GM18520 (cell line): ENCODE measurements at regions not wholly inside any gene's neighbourhood (a gene's known extent, or its start where the extent isn't known, plus 50 kb on each side); places are given as distances from the start of the nearest gene placed in this dataset.
"Not testable (repeated sequence)": the region's sequence is repeated elsewhere in the genome, so short reads cannot be mapped to it uniquely, and the experiment has no call there.

Experiments
- ATAC-seq: cut with Tn5 transposase; IDR thresholded peaks from one replicate; pipeline ENCODE4 v1.9.1; 2021; ENCODE audit not compliant: unreplicated experiment

DNA sequence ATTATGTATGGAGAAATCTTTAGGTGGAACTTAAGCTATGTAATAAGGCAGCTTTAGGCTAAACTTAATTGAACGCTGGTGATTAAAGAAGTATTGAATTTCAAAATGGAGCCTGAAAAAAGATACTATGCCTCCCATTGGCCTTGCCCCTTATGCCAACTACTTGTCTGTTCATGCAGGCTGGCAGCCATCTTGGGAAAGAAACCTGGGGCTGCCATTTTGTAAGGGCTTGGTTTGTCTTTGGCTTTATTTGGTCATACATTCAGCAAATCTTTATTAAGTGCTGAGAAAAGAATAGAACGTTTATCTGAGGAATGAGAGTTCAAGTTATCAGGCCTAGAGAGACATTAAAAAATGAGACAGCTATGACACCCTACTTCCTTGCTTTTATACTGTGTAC lies 231.3 kb downstream of the KCNE4 start:
- ATAC-seq, result no peak

DNA sequence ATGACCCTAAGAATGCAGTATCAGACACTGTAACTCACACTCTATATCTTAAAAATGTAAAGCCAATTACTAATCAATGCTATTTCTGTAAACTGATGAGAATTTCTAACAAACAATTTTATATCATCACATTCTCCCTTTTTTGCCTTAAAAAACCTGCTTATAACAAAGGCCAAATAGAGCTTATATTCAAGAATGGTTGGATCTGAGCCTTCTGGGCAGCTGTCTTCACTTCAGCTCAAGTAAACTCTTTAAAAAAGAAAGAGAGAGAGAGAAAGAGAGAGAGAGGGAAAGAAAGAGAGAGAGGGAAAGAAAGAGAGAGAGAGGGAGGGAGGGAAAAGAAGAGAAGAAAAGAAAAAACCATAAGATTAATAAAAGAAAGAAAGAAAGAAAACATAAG lies 231.8 kb downstream of the KCNE4 start:
- ATAC-seq, result no peak

DNA sequence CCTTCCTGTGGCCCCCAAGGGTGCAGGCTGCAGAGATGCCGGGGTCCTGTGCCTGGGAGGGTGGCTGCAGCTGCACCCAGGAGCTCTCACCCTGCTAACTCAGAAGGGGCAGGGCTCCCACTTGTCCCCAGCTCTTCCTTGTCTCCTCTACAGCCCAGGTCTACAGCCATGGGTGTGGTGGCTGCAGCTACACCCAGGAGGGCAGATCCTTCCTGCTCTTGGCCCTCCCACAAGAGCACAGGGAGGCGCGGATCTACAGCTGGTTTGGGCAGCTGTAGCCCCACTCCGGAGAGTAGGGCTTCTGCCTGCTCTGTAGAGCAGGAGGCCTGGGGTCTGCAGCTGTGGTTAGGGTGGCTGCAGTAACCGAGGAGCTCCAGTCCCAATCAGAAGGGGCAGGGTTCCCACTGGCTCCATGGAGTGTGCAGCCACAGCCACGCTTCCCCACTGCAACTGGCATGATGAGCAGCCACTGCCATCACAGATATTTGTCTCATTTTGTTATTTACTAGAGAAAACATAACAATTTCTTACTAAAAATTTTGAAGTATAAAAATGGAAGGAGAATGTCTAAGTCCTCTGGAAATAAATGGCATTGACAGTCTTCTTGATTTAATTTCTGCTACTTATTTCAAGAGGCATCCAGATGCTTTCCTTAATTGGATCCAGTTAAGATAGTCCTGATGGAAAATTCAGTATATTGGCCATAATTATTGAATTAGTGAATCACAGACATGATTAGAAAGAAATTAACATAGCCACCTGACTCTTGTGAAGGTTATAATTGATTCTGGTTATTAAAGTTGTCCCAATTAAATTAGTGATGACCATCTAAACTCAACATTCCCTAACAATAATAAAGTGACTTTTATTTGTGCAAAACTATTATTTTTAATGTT lies 233.6 kb downstream of the KCNE4 start:
- no peak for ATAC-seq

DNA sequence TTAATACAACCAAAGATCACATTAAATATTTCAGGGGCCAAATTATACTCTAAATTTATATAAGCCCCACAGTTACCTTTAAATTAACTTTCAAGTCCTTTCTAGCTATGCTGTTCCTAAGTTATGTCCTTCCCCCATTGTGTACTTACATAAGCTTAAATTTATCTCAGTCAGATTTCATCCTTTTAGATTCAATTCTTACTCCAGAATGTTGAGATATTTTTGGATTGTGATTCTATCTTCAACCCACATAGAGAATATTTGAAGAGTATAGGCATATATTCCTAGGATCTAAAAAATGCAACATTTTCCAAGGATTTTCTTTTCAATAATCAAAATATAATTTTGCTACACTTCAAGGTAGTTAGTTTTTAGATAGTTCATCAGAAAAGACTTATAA lies 242.8 kb downstream of the KCNE4 start:
- ATAC-seq, result no peak

DNA sequence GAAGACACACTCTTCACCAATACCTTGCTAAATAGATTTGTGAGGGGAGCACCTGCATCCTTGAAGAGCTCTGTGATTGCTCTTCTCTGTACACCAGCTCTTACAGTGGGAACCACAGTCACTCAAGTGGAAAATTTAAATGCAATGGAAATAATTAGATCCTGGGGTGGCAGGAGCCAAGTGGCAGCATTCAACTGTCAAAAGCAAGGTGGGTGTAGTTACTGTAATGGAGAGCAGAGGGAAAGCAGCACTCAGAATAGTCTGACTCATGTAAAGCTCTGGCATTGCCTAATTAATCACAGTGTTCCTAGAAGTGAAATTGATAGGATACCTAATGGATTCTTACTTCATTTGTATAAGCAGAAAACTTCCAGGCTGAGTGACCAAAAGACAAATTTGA lies 245.8 kb downstream of the KCNE4 start:
- ATAC-seq, result no peak

DNA sequence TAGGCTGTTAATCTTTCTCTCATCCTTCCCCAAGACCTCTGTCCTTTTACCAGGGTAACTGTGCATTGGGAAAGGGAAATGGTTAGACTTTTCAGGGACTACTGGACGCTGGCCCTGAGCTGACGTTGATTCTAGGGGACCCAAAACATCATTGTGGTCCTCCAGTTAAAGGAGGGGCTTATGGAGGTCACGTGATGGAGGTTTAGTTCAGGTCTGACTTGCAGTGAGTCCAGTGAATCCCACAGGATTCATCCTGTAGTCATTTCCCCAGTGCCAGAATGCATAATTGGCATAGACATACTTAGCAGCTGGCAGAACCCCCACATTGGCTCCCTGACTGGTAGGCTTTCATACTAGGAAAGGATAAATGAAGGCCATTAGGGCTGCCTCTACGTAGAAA lies 246.3 kb downstream of the KCNE4 start:
- not testable (repeated sequence) for ATAC-seq

DNA sequence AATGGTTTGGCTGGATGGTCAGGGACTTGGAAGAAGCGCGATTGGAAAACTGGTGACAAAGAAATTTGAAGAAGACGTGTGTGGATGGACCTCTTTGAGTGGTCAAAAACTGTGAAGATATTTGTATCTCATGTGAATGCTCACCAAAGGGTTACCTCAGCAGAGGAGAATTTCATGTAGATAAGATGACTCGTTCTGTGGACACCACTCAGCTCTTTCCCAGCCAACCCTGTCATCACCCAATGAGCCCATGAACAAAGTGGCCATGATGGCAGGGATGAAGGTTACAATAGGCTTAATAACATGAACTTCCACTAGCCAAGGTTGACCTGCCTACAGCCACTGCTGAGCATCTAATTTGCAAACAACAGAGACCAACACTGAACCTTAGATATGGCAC lies 248.3 kb downstream of the KCNE4 start:
- ATAC-seq, result no peak

DNA sequence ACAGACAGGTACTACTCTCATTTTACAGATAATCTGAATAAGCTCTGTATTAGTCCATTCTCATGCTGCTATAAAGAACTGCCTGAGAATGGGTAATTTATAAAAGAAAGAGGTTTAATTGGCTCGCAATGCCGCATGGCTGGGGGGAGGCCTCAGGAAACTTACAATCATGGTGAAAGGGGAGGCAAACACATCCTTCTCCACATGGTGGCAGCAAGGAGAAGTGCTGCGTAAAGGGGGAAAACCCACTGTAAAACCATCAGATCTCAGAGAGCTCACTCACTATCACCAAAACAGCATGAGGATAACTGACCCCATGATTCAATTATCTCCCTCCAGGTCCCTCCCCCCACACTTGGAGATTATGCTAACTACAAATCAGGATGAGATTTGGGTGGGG lies 254.4 kb downstream of the KCNE4 start:
- ATAC-seq, result no peak

DNA sequence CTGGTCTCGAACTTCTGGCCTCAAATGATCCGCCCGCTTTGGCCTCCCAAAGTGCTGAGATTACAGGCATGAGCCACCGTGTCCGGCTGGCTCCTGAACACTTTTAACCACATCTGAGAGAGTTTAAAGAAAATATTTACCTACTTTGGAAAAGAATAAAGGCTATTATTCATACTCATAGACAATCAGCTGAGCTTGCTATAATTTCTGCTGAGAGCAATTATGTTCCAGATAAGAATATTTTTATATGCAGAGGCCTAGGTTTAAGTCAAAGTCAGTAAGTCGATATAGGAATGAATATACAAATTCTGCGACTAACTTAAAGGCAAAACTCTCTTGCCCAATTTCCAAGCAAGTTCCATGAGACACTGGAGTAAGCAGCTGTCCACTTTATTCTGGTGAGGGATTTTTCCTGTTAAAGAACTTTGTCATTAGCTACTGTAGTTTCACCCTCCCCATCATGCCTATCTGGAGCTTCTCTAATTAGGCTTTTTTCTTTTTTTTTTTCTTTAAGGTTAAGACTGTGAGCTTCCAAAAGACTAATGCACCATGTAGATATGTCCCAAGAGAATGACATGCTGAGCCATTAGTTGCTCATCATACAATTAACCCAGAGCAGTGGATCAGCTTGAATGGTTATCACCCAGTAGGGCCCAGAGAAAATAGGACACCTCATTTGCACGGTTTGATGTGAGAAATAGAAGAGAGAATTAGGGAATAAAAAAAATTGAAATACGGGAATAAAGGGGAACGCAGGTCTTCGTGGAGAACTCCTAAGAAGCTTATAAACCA lies 260.1 kb downstream of the KCNE4 start:
- no peak for ATAC-seq

DNA sequence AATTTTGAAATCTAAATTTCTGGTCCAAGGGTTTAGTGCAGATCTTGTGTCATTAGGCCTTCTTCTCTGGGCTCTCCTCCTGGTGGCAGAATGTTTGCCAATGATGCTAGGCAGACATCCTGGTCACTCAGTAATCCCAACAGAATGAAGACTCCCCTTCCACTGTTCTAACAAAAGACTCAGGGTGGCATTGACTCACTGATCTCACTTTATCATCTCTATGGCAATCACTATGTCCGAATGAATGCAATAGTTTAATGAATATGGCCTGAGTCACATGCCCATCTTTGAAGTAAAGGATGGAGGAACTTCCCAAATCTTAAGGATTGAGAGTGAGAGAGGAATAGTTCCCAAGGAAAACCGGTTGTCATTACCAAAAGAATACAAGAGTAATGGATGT lies 261.1 kb downstream of the KCNE4 start:
- ATAC-seq, result no peak

DNA sequence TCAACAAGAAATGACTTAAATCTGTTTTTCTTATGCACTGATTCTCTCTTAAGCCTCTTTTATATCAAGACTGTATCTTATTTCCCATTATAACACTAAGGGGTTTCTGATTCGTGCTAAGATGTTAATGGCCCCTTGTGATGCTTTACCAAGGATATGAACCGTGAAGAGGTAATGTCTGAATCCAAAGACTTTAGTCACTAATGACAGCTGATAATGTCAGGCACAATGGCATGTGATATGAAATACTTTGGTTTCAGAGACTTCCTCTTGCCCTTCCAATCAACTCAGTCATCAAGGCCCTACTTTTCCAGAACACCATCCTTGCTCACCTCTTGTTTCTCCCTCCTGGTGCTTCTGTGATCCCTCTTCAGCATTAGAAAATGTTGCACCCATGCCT lies 262.8 kb downstream of the KCNE4 start:
- no peak for ATAC-seq

DNA sequence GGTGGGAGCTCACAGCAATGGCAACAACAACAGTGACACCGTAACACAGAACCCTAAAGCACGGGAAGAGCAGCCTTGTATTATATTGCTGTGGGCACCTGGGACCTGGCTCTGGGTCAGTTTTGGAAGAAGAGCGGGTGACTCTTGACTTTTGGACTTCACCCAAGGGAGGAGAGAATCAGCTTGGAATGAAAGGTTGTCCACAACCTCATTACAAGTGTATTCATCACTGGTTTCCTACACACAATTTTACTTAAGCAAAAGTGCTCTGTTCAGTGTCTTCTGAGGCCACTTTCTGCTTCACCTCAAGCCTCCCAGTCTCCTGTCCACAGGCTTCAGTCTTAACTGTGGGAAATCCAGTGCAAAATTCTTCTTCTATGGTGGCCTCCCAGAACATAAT lies 263.8 kb downstream of the KCNE4 start:
- ATAC-seq, result no peak

DNA sequence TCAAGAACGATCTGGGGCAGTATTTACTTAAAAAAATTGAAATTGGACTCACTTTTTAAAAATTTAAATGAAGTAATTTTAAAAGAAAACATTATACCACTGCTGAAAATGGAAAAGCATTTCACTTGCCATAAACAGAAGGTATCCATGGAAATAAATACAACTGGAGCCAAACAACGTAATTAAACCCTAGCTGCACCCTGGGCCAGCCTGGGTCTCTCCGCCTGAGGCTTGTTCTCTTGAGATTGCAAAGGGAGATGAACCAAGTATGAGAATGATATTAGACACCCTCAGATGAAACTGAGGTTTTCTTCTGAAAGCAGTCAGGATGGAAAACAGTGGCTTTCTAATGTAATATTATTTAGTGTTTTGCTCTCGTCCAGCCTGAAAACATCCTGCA lies 264.4 kb downstream of the KCNE4 start:
- ATAC-seq, result no peak

DNA sequence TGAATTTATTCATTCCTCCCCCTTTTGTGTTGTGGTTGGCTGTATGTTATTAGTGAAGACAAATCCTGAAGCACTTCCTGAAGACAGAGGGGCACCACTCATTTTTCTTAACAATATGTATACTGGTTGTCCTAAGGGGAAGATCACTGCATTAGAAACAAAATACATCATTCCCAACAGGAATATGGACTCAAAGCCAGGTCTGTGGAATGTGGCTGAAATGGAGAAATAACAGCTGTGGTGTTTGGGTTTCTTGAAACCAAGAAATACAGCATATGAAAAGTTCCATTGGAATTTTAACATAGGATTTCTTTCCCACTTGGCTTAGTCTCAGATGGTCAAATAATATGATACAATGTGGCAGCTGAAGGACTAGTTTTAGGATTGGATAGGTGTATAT lies 267.6 kb downstream of the KCNE4 start:
- ATAC-seq, result no peak

DNA sequence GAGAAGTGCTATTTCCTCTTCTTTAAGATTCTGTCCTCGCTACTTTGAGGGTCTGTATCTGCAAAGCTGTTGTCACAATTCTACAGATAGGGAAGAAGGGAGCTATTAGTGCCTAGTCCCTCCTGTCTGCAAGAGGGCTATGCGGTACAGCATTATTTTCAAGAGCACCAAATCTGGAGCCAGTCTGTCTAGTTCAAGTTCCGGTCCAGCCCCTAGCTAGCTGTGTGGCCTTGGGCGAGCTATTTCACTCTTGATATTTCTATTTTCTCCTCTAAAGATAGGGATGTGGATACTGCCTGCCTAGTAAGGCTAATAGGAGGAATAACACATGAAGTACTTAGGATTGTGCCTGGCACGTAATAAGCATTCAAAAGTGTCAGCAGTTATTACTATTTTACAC lies 272.4 kb downstream of the KCNE4 start:
- no peak for ATAC-seq

DNA sequence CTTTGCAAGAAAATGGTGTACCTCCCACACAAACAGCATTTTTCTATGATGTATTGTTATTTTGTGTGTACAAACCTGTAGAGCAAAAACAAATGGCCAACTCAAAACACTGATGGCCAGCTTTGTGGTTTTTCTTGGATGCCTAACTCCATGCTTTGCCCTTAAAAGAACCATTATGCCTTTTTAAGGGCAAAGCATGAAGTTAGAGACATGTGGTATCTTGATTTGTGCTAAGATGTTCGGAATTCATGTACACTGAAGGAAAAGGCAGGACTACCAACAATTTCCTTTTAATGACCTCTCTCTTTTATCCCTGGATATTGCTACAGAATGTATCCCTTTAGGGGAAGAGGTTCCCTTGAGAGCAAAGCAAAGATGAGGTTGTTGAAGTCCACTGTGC lies 273.6 kb downstream of the SCG2 start:
- no peak for ATAC-seq

DNA sequence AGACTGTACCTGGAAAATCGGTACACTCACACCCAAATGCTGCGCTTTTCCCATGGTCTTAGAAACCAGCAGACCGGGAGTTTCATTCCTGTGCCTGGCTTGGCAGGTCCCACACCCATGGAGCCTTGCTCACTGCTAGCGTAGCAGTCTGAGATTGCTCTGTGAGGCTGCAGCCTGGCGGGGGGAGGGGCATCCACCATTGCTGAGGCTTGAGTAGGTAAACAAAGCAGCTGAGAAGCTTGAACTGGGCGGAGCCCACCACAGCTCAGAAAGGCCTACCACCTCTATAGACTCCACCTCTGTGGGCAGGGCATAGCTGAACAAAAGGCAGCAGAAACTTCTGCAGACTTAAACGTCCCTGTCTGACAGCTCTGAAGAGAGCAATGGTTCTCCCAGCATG lies 271.4 kb downstream of the SCG2 start:
- ATAC-seq, result not testable (repeated sequence)

DNA sequence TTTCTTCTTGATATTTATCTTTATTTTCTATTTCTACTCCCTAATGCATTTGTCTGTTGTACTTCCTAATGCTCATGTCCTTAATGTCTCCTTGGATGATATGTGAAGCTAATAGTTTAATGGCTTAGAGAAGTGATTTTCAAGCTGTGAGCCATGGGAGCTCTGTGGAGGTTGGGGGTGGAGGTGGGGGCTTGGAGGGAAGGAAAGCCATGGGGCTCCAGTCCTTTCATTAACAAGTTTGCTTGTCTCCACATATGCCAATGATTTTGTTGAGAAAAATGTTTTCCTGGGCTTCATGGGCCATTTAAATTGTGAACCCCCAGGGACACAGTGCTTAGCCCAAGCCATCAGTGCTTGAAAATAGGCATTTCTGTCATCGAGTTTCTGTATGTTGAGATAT lies 264.1 kb downstream of the SCG2 start:
- ATAC-seq, result no peak

DNA sequence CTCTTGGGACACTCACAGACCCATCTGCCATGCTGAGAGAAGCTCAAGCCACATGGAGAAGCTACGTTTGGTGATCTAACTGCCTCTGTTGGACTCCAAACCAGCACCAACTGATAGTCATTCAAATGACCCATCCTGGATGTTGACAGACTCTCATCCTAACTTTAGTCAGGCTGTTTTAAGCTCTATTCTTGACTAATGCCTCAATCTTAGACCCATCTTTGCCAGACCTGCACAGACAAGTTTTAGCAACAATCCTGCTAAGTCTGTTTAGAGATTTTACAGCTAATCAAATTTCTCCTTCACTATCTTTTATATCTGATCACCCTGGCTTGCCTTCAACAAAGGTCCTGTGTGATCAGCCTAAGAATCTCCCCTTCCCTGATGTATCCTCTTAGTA lies 245.1 kb downstream of the SCG2 start:
- no peak for ATAC-seq

DNA sequence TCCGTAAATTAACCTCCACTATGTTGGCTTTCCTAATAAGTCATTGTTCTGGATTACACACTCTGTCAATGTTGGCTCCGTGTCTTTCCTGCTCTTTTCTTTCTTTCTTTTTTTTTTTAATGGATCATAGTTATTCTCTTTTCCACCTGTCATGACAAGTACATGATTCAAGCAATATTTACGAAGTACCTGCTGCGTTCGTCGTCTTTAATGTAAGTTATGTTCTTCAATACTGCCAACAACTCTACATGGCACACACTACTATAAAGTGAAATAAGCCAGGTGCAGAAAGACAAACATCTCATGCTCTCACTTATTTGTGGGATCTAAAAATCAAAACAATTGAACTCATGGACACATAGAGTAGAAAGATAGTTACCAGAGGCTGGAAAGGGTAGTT lies 239.1 kb downstream of the SCG2 start:
- ATAC-seq, result no peak

DNA sequence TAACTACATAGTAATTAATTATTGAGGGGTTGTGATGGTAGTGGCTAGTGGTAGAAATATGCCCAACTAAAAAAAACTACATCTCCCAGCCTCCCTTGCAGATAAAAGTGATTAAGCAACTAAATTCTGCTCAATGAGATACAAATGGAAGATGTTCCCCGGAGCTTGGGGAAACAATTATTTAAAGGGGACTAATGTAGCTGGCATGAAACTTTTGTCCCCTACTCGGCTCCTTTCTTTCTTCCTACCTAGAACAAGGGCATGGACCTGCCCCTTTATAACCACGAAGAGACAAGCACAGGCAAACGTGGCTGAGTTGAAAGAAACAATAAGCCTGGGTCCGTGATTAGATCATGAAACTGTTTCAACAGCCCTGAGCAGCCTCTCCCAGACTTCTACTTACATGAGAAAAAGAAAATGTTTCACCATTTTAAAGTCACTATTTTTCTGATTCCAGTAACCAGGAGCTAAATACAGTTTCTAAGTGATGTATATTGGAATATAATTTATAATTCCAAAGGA lies 236.9 kb downstream of the SCG2 start:
- no peak for ATAC-seq

DNA sequence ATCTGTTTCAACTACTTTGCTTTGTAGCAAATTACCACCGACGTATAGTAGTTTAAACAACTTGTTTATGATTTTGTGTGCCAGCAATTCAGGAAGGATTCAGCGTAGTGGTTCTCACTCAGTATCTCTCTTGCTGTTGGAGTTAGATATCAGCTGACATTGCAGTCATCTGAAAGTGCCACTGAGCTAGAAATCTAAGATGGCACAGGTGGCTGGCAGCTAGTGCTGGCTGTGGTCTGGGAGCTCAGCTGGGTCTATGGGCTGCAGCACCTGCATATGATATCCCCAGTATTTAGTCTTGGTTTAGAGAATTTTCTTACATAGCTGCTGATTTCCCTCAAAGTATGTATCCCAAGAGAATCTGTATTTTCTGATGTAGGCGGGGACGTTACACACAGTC lies 235.6 kb downstream of the SCG2 start:
- ATAC-seq, result no peak
